A549 (cell line): ENCODE measurements at regions not wholly inside any gene's neighbourhood (a gene's known extent, or its start where the extent isn't known, plus 50 kb on each side); places are given as distances from the start of the nearest gene placed in this dataset.

Source experiments
- ATAC-seq, 2 experiments: fragments of 200-7000 bp in 1 of 2; fragments of >200 bp in 1 of 2; cut with Nextera tagmentation in 1 of 2; cut with Tn5 transposase in 1 of 2; 3 replicates each; pipeline versions ENCODE4 v1.8.0 to v1.9.1; 2018 to 2020; ENCODE audit warnings: mild to moderate bottlenecking in 1 of 2, moderate library complexity in 1 of 2
- CTCF ChIA-PET: fragments of 300-600 bp; sonication (Branson Sonifier 250); formaldehyde crosslinking; extraction: SDS; loops from one replicate; lab custom pipeline; 2021; ENCODE audit warnings: antibody characterized with exemption, inconsistent platforms; lab: Yijun Ruan, JAX
- POLR2A ChIA-PET: fragments of 350-600 bp; formaldehyde crosslinking; extraction: SDS; loops from one replicate; lab custom pipeline; 2021; ENCODE audit warnings: antibody characterized with exemption, inconsistent platforms; lab: Yijun Ruan, JAX
- DNase-seq, 2 experiments: peaks; one replicate each; pipeline versions ENCODE4 v3.0.0 to v3.0.0-alpha.2; 2011 to 2016; ENCODE audit warnings: low read depth in 1 of 2, low spot score in 1 of 2
- FAIRE-seq: peaks from 2 replicates; lab custom pipeline; 2011; peaks lifted over from hg19 to GRCh38; lab: Jason Lieb, UNC
- H3K27ac ChIP-seq, 2 experiments: fragments of >200 bp; sonication (Bioruptor Twin); formaldehyde crosslinking; 3 replicates each; pipeline ENCODE4 v1.5.1; 2016 to 2017
- H3K4me1 ChIP-seq: fragments of >200 bp; sonication (Bioruptor Twin); formaldehyde crosslinking; 3 replicates; pipeline ENCODE4 v1.6.1; 2016
- H3K4me2 ChIP-seq: fragments of >200 bp; sonication (Bioruptor Twin); formaldehyde crosslinking; 3 replicates; pipeline ENCODE4 v1.6.1; 2016
- H3K4me3 ChIP-seq: fragments of >200 bp; sonication (Bioruptor Twin); formaldehyde crosslinking; 3 replicates; pipeline ENCODE4 v1.5.1; 2016
- H3K9me3 ChIP-seq: fragments of >200 bp; sonication (Bioruptor Twin); formaldehyde crosslinking; 3 replicates; pipeline ENCODE4 v1.6.1; 2016
- ATOH8 ChIP-seq: fragments of 250-450 bp; sonication (Bioruptor Pico); IDR thresholded peaks from 2 replicates; pipeline ENCODE4 v1.5.0; 2020; ENCODE audit warnings: low read depth, mild to moderate bottlenecking, moderate library complexity
- CBX2 ChIP-seq: fragments of 200-600 bp; sonication (generic); IDR thresholded peaks from 2 replicates; pipeline ENCODE4 v1.6.1; 2016; ENCODE audit warnings: low read depth, mild to moderate bottlenecking, borderline replicate concordance
- CBX8 ChIP-seq: fragments of 200-600 bp; sonication (generic); IDR thresholded peaks from 2 replicates; pipeline ENCODE4 v1.6.1; 2016
- CHD4 ChIP-seq: fragments of 200-600 bp; sonication (generic); IDR thresholded peaks from 2 replicates; pipeline ENCODE4 v1.6.1; 2016; ENCODE audit warnings: antibody characterized with exemption, mild to moderate bottlenecking, borderline replicate concordance
- EHF ChIP-seq: fragments of 250-450 bp; sonication (Bioruptor Pico); IDR thresholded peaks from 2 replicates; pipeline ENCODE4 v1.5.0; 2020; ENCODE audit warnings: mild to moderate bottlenecking
- ESRRA ChIP-seq: fragments of 150-350 bp; IDR thresholded peaks from 2 replicates; pipeline ENCODE4 v1.6.1; 2014; ENCODE audit warnings: mild to moderate bottlenecking, low read length, borderline replicate concordance
- FOSB ChIP-seq: fragments of 250-450 bp; sonication (Bioruptor Pico); IDR thresholded peaks from 2 replicates; pipeline ENCODE4 v1.5.0; 2020; ENCODE audit warnings: mild to moderate bottlenecking, moderate library complexity
- FOSL2 ChIP-seq, 2 experiments: fragments of 450-650 bp in 1 of 2; fragments of >200 bp in 1 of 2; sonication (Bioruptor Twin) in 1 of 2; formaldehyde crosslinking; IDR thresholded peaks; 2 replicates each; pipeline versions ENCODE4 v1.5.0 to v1.6.1; 2016 to 2020; ENCODE audit warnings: mild to moderate bottlenecking in 1 of 2, moderate library complexity in 1 of 2
- GATA3 ChIP-seq: IDR thresholded peaks from 2 replicates; pipeline ENCODE4 v1.6.1; 2012; ENCODE audit warnings: borderline replicate concordance
- HMGXB4 ChIP-seq: fragments of 250-450 bp; sonication (Bioruptor Pico); IDR thresholded peaks from 2 replicates; pipeline ENCODE4 v1.5.0; 2021; ENCODE audit warnings: mild to moderate bottlenecking, moderate library complexity, borderline replicate concordance
- HOXA7 ChIP-seq: fragments of 250-450 bp; sonication (Bioruptor Pico); IDR thresholded peaks from 2 replicates; pipeline ENCODE4 v1.5.0; 2020; ENCODE audit warnings: mild to moderate bottlenecking, moderate library complexity
- HOXB5 ChIP-seq: fragments of 250-450 bp; sonication (Bioruptor Pico); IDR thresholded peaks from 2 replicates; pipeline ENCODE4 v1.5.0; 2020; ENCODE audit warnings: mild to moderate bottlenecking, moderate library complexity
- JUN ChIP-seq, 2 experiments: fragments of >200 bp; sonication (Bioruptor Twin); formaldehyde crosslinking; IDR thresholded peaks; 2 replicates in 1 of 2; 3 replicates in 1 of 2; pipeline ENCODE4 v1.6.1; 2016 to 2017
- MAFK ChIP-seq: fragments of 450-650 bp; IDR thresholded peaks from 2 replicates; pipeline ENCODE4 v1.6.1; 2014; ENCODE audit not compliant: partially characterized antibody
- NPAS2 ChIP-seq: fragments of 250-450 bp; sonication (Bioruptor Pico); IDR thresholded peaks from 2 replicates; pipeline ENCODE4 v1.8.0; 2022; ENCODE audit warnings: mild to moderate bottlenecking, moderate library complexity, borderline replicate concordance
- TP53 ChIP-seq: fragments of 250-450 bp; sonication (Bioruptor Pico); IDR thresholded peaks from 2 replicates; pipeline ENCODE4 v1.5.0; 2021; ENCODE audit warnings: mild to moderate bottlenecking, moderate library complexity
- USF2 ChIP-seq: fragments of 450-650 bp; IDR thresholded peaks from 2 replicates; pipeline ENCODE4 v1.6.1; 2014; ENCODE audit warnings: antibody characterized with exemption
- ZFP36 ChIP-seq: fragments of 450-650 bp; IDR thresholded peaks from 2 replicates; pipeline ENCODE4 v1.6.1; 2014; ENCODE audit warnings: borderline replicate concordance; ENCODE audit not compliant: partially characterized antibody
- ZNF302 ChIP-seq: fragments of 250-450 bp; sonication (Bioruptor Pico); IDR thresholded peaks from 2 replicates; pipeline ENCODE4 v1.9.0; 2021; ENCODE audit warnings: inconsistent platforms, mild to moderate bottlenecking, moderate library complexity
- WGBS: methylation state at CpG from one replicate; pipeline ENCODE4 v1.1.6; 2017; ENCODE audit errors: missing lambda C conversion rate; 5-methylcytosine and 5-hydroxymethylcytosine counted together
- TF ChIP-seq, protein P1 (sequence below): IDR thresholded peaks from 2 replicates; pipeline ENCODE4 v1.6.1; 2012; ENCODE audit warnings: low read depth, borderline replicate concordance
- TF ChIP-seq, protein P2 (sequence below): fragments of 150-350 bp; IDR thresholded peaks from 2 replicates; pipeline ENCODE4 v1.6.1; 2014; ENCODE audit warnings: low read depth, mild to moderate bottlenecking, low read length
- TF ChIP-seq, protein P3 (sequence below): IDR thresholded peaks from 2 replicates; pipeline ENCODE4 v1.6.1; 2012

DNA sequence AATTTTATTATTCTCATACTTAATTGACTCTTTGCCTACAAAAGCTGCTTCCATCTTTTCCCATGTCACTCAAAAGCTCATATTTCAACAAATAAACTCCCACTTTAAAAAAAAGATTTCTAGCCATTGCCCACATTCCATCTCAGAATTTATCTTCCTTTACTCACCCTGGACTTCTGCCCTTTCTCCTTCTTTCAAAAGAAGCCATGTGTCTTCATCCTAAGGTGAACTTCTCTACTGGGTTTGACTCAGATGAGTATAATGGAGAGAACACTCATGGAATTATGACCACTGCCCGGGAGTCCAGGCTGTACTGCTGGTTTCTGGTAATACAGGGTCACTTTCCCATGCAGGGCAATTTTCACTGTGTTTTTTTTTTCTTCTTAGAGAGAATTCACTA, 548.5 kb upstream of the ZNF462 start (continued):
- TF ChIP-seq USF2 = no peak

GRCh38 chr9:106321394-106322180, 541.4 kb upstream of the ZNF462 start:
- FAIRE-seq (no peak), DNase-seq (no peak), ATAC-seq (no peak)
- ChIA-PET POLR2A (no interaction called here), CTCF (interaction anchor here (0.7 kb wide), 1 partner anchor 170 kb away, joined by 3 read pairs; no protein-coding TSS in a partner anchor)
- H3K9me3 ChIP-seq = no peaks in the 10 kb centered on the region
- no peak for TF ChIP-seq CHD4
- TF ChIP-seq JUN (IDR thresholded peaks at IDR 0.05) = no peak
- TF ChIP-seq ATOH8 (CRISPR knock-in tag) = no peak
- TF ChIP-seq CBX2 = no peak
- TF ChIP-seq, protein P1, sequence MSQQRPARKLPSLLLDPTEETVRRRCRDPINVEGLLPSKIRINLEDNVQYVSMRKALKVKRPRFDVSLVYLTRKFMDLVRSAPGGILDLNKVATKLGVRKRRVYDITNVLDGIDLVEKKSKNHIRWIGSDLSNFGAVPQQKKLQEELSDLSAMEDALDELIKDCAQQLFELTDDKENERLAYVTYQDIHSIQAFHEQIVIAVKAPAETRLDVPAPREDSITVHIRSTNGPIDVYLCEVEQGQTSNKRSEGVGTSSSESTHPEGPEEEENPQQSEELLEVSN = no peak
- no peak for TF ChIP-seq ZFP36
- TF ChIP-seq EHF (CRISPR knock-in tag) = no peak
- TF ChIP-seq GATA3 = no peak
- no peak for TF ChIP-seq MAFK
- TF ChIP-seq CBX8 = no peak
- no peaks in the 10 kb centered on the region for H3K4me1 ChIP-seq
- H3K4me3 ChIP-seq = no peak overlapping the region
- H3K27ac ChIP-seq = no peak overlapping the region
- WGBS = 1% methylated on average over 5 of the region's 5 CpGs
- H3K4me2 ChIP-seq = no peak overlapping the region

DNA sequence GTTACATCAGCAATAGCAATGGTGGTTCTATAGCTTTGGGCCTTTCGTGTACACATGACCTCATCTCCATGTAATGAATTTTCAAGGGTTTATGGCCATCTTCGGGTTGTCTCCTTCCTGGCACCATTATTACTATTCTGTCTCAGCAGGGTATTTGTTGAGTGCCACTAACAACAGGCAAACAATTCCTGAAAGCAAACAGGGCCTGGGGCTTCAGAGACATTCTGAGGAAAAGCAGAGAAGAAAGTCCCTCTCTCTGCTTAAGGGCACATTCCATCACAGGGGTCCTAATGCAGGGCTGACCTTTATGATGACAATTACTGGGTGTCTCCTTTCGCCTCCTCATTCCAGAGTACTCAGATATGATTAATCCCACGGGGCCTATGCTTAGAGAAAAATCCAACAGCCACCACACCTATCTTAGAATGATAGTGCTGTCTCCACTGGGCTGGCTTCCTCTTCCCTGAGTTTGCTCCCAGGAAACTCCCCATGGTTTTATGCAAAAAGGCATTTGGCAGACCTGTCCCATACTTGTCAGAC, 540.2 kb upstream of the ZNF462 start:
- ATAC-seq (no peak), DNase-seq (no peak), FAIRE-seq (no peak)
- ChIA-PET POLR2A (no interaction called here), CTCF (interaction anchor here (0.5 kb wide), 1 partner anchor 246 kb away, joined by 3 read pairs; no protein-coding TSS in a partner anchor)
- H3K9me3 ChIP-seq = no peaks in the 10 kb centered on the region
- no peak overlapping the region for H3K4me3 ChIP-seq
- no peak for TF ChIP-seq ZNF302 (CRISPR knock-in tag)
- TF ChIP-seq TP53 = no peak
- TF ChIP-seq, protein P2, sequence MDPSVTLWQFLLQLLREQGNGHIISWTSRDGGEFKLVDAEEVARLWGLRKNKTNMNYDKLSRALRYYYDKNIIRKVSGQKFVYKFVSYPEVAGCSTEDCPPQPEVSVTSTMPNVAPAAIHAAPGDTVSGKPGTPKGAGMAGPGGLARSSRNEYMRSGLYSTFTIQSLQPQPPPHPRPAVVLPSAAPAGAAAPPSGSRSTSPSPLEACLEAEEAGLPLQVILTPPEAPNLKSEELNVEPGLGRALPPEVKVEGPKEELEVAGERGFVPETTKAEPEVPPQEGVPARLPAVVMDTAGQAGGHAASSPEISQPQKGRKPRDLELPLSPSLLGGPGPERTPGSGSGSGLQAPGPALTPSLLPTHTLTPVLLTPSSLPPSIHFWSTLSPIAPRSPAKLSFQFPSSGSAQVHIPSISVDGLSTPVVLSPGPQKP = no peak
- TF ChIP-seq HMGXB4 = no peak
- TF ChIP-seq FOSL2 (IDR thresholded peaks at IDR 0.05) = no peak
- no peak for TF ChIP-seq FOSL2 (CRISPR knock-in tag; IDR thresholded peaks at IDR 0.05)
- TF ChIP-seq NPAS2 (CRISPR knock-in tag) = no peak
- no peak for TF ChIP-seq ESRRA
- TF ChIP-seq FOSB (CRISPR knock-in tag) = no peak
- TF ChIP-seq EHF (CRISPR knock-in tag) = no peak
- no peak for TF ChIP-seq HOXB5 (CRISPR knock-in tag)
- TF ChIP-seq, protein P3, sequence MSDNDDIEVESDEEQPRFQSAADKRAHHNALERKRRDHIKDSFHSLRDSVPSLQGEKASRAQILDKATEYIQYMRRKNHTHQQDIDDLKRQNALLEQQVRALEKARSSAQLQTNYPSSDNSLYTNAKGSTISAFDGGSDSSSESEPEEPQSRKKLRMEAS = no peak
- TF ChIP-seq ZFP36 = no peak
- TF ChIP-seq HOXA7 (CRISPR knock-in tag) = no peak
- TF ChIP-seq, protein P1 = no peak
- no peak overlapping the region for H3K4me2 ChIP-seq
- no peaks in the 10 kb centered on the region for H3K4me1 ChIP-seq
- no peak overlapping the region for H3K27ac ChIP-seq
- WGBS = 0% methylated on average over 4 of the region's 4 CpGs
